ENCODE measurements at regions not wholly inside any gene's neighbourhood (a gene's known extent, or its start where the extent isn't known, plus 50 kb on each side); places are given as distances from the start of the nearest gene placed in this dataset.
"Not testable (repeated sequence)": the region's sequence is repeated elsewhere in the genome, so short reads cannot be mapped to it uniquely, and the experiment has no call there.

- Histone ChIP-seq H3K36me3 (no peaks in the 10 kb centered on the region), H3K27ac (no peak overlapping the region), H3K4me3 (no peak overlapping the region), H3K9me3 (no peaks in the 10 kb centered on the region), H3K4me1 (replicated peaks) (no peaks in the 10 kb centered on the region), H3K27me3 (replicated peaks; ENCODE audit: insufficient read depth) (no peaks in the 10 kb centered on the region)
- no peak for TF ChIP-seq POLR2AphosphoS5 (IDR thresholded peaks at IDR 0.05)
- TF ChIP-seq POLR2A (IDR thresholded peaks at IDR 0.05): no peak
- TF ChIP-seq CTCF (IDR thresholded peaks at IDR 0.05): no peak
- no peak for DNase-seq (ENCODE audit: low spot score)
- WGBS: 81% methylated on average over 4 of the region's 4 CpGs
- intact Hi-C loops (cut with DNase I): no loop called here
Measured at GRCh38 chr10:130516141-130516735, 380.0 kb downstream of the GLRX3 start.

GRCh38 chr10:130518921-130519320 lies 382.7 kb downstream of the GLRX3 start:
- WGBS: 93% methylated on average over 5 of the region's 13 CpGs
- intact Hi-C loops (cut with DNase I); H3K27ac ChIP-seq; H3K36me3 ChIP-seq; H3K27me3 ChIP-seq (replicated peaks; ENCODE audit: insufficient read depth); DNase-seq (ENCODE audit: low spot score); H3K9me3 ChIP-seq; H3K4me1 ChIP-seq (replicated peaks); H3K4me3 ChIP-seq: not testable (repeated sequence)

GRCh38 chr10:130519791-130520190 lies 383.6 kb downstream of the GLRX3 start:
- Histone ChIP-seq H3K36me3 (no peaks in the 10 kb centered on the region), H3K4me3 (no peak overlapping the region), H3K27ac (no peak overlapping the region), H3K4me1 (replicated peaks) (no peaks in the 10 kb centered on the region), H3K9me3 (no peaks in the 10 kb centered on the region), H3K27me3 (replicated peaks; ENCODE audit: insufficient read depth) (no peaks in the 10 kb centered on the region)
- DNase-seq (ENCODE audit: low spot score): no peak
- WGBS: 86% methylated on average over 9 of the region's 9 CpGs
- intact Hi-C loops (cut with DNase I): no loop called here
- no peak for TF ChIP-seq POLR2AphosphoS5 (IDR thresholded peaks at IDR 0.05)
- TF ChIP-seq CTCF (IDR thresholded peaks at IDR 0.05): no peak
- TF ChIP-seq POLR2A (IDR thresholded peaks at IDR 0.05): no peak

- H3K27ac ChIP-seq: no peak overlapping the region
- H3K4me3 ChIP-seq: no peak overlapping the region
- no peaks in the 10 kb centered on the region for H3K27me3 ChIP-seq (replicated peaks; ENCODE audit: insufficient read depth)
- H3K36me3 ChIP-seq: no peaks in the 10 kb centered on the region
- WGBS: 95% methylated on average over 11 of the region's 11 CpGs
- DNase-seq (ENCODE audit: low spot score): no peak
- no peak for TF ChIP-seq POLR2A (IDR thresholded peaks at IDR 0.05)
- TF ChIP-seq CTCF (IDR thresholded peaks at IDR 0.05): no peak
- no peak for TF ChIP-seq POLR2AphosphoS5 (IDR thresholded peaks at IDR 0.05)
- no peaks in the 10 kb centered on the region for H3K9me3 ChIP-seq
- H3K4me1 ChIP-seq (replicated peaks): no peaks in the 10 kb centered on the region
- intact Hi-C loops (cut with DNase I): no loop called here
Measured at GRCh38 chr10:130531312-130531711, 395.1 kb downstream of the GLRX3 start.

GRCh38 chr10:130541090-130541489 lies 404.9 kb downstream of the GLRX3 start:
- Histone ChIP-seq H3K36me3 (no peaks in the 10 kb centered on the region), H3K4me1 (replicated peaks) (no peaks in the 10 kb centered on the region), H3K27me3 (replicated peaks; ENCODE audit: insufficient read depth) (no peaks in the 10 kb centered on the region), H3K9me3 (no peaks in the 10 kb centered on the region), H3K27ac (no peak overlapping the region), H3K4me3 (no peak overlapping the region)
- no peak for TF ChIP-seq CTCF (IDR thresholded peaks at IDR 0.05)
- no peak for TF ChIP-seq POLR2A (IDR thresholded peaks at IDR 0.05)
- TF ChIP-seq POLR2AphosphoS5 (IDR thresholded peaks at IDR 0.05): no peak
- WGBS: 94% methylated on average over 1 of the region's 1 CpG
- intact Hi-C loops (cut with DNase I): no loop called here
- no peak for DNase-seq (ENCODE audit: low spot score)
